ENCODE measurements at regions not wholly inside any gene's neighbourhood (a gene's known extent, or its start where the extent isn't known, plus 50 kb on each side); places are given as distances from the start of the nearest gene placed in this dataset.

GRCh38 chr2:19797243-19797810 lies 104.5 kb downstream of the TTC32 start:
- TF ChIP-seq, protein P1, sequence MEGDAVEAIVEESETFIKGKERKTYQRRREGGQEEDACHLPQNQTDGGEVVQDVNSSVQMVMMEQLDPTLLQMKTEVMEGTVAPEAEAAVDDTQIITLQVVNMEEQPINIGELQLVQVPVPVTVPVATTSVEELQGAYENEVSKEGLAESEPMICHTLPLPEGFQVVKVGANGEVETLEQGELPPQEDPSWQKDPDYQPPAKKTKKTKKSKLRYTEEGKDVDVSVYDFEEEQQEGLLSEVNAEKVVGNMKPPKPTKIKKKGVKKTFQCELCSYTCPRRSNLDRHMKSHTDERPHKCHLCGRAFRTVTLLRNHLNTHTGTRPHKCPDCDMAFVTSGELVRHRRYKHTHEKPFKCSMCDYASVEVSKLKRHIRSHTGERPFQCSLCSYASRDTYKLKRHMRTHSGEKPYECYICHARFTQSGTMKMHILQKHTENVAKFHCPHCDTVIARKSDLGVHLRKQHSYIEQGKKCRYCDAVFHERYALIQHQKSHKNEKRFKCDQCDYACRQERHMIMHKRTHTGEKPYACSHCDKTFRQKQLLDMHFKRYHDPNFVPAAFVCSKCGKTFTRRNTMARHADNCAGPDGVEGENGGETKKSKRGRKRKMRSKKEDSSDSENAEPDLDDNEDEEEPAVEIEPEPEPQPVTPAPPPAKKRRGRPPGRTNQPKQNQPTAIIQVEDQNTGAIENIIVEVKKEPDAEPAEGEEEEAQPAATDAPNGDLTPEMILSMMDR (conservative IDR thresholded peaks at IDR 0.05), result no peak
- no peak overlapping the region for H3K27ac ChIP-seq

GRCh38 chr2:19796035-19796695 lies 105.6 kb downstream of the TTC32 start:
- TF ChIP-seq, protein P1 (conservative IDR thresholded peaks at IDR 0.05), result no peak
- no peak overlapping the region for H3K27ac ChIP-seq

GRCh38 chr2:19793132-19793750 lies 108.5 kb downstream of the TTC32 start:
- H3K27ac ChIP-seq, result no peak overlapping the region
- TF ChIP-seq, protein P1 (conservative IDR thresholded peaks at IDR 0.05), result no peak

DNA sequence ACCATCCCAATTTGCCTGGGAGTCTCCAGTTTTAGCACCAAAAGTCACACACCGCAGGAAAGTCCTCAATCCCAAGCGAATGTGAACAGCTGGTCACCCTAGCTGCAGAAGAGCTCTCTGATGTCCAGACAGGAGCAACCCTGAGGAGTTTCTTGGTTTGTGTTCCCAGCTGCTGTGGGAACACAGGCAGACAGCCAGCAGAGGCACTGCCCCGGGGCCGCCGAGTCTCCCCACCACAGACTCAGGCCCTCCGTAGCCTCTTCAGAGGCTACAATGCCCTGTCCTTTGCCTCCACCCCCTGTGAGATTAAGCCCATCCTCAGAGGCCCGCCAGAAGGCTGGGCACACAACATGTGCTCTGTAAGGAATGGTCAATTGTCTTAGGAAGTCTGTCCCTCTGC lies 111.5 kb downstream of the TTC32 start:
- TF ChIP-seq, protein P1 (conservative IDR thresholded peaks at IDR 0.05), result no peak
- no peak overlapping the region for H3K27ac ChIP-seq

DNA sequence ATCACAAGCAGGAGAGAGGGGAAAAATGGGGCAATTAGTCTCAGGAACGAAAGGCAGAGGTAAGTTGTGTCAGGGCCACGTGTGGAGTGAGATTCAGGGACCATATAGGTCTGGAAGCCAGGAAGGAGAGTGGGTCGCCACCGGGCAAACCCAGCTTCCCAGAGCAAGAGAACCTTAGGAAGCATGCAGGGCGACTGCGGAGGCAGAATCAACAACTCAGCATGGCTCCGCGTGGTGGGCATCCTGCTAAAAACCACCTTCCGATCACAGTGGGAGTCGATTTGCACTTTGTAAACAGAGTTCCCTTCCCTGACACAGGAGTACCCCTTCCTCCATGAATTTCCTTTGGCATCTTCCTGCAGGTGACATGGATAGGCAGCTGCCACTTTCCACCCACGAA lies 114.6 kb downstream of the TTC32 start:
- TF ChIP-seq, protein P1 (conservative IDR thresholded peaks at IDR 0.05), result no peak
- no peak overlapping the region for H3K27ac ChIP-seq

- H3K27ac ChIP-seq, result no peak overlapping the region
These were observed 115.2 kb downstream of the TTC32 start for GRCh38 chr2:19786408-19787058.

DNA sequence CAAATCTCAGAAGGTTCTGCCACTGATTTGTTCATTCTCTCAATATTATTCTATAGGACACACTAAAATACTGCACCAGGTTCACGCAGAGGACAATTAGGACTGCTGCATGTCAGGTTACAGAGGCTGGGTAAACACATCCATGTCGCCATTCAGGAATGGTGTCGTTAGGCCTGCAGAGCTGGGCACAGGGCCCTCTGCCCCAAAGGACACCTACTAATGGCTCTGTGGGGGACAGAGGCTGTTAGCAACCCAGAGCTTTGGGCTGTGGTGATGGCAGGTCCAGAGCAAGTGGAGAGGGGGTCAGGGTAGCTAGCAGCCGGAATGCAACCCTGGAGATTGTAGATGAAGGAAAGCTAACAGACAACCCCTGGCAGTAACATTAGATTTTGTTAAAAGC lies 115.9 kb downstream of the TTC32 start:
- TF ChIP-seq, protein P1 (conservative IDR thresholded peaks at IDR 0.05), result no peak
- no peak overlapping the region for H3K27ac ChIP-seq

More at GRCh38 chr2:19786408-19787058, 115.2 kb downstream of the TTC32 start:
- TF ChIP-seq, protein P1 (conservative IDR thresholded peaks at IDR 0.05), result no peak
